ENCODE measurements at regions not wholly inside any gene's neighbourhood (a gene's known extent, or its start where the extent isn't known, plus 50 kb on each side); places are given as distances from the start of the nearest gene placed in this dataset.

GRCh38 chr2:118738106-118738505 lies 109.3 kb downstream of the EN1 start:
- DNase-seq: no peak

GRCh38 chr2:118737684-118738083 lies 109.8 kb downstream of the EN1 start:
- DNase-seq: peak; percentile 1

- no peak for DNase-seq
Observed at GRCh38 chr2:118732432-118732831, 115.0 kb downstream of the EN1 start.

- DNase-seq: no peak
Observed at GRCh38 chr2:118731413-118731812, 116.0 kb downstream of the EN1 start.

- DNase-seq: no peak
Observed at GRCh38 chr2:118730405-118730804, 117.0 kb downstream of the EN1 start.

- DNase-seq: peak; percentile 3
Observed at GRCh38 chr2:118729760-118730159, 117.7 kb downstream of the EN1 start.

GRCh38 chr2:118728984-118729383 lies 118.5 kb downstream of the EN1 start:
- no peak for DNase-seq

- DNase-seq: no peak
Observed at GRCh38 chr2:118726821-118727220, 120.6 kb downstream of the EN1 start.

GRCh38 chr2:118723394-118723793 lies 124.1 kb downstream of the EN1 start:
- no peak for DNase-seq

- no peak for DNase-seq
Observed at GRCh38 chr2:118722976-118723375, 124.5 kb downstream of the EN1 start.

- no peak for DNase-seq
Observed at GRCh38 chr2:118721817-118722551, 125.5 kb downstream of the EN1 start.

GRCh38 chr2:118720866-118721265 lies 126.6 kb downstream of the EN1 start:
- DNase-seq: no peak

GRCh38 chr2:118718921-118719320 lies 128.5 kb downstream of the EN1 start:
- no peak for DNase-seq

- DNase-seq: no peak
Observed at GRCh38 chr2:118716102-118716501, 131.3 kb downstream of the EN1 start.

- DNase-seq: no peak
Observed at GRCh38 chr2:118714118-118714517, 133.3 kb downstream of the EN1 start.

- no peak for DNase-seq
Observed at GRCh38 chr2:118711603-118712002, 135.8 kb downstream of the EN1 start.

GRCh38 chr2:118710481-118710880 lies 137.0 kb downstream of the EN1 start:
- no peak for DNase-seq

GRCh38 chr2:118709786-118710185 lies 137.7 kb downstream of the EN1 start:
- DNase-seq: no peak

- no peak for DNase-seq
Observed at GRCh38 chr2:118706844-118707243, 140.6 kb downstream of the EN1 start.

- DNase-seq: no peak
Observed at GRCh38 chr2:118706371-118706770, 141.1 kb downstream of the EN1 start.

GRCh38 chr2:118705032-118705431 lies 142.4 kb downstream of the EN1 start:
- no peak for DNase-seq

- no peak for DNase-seq
Observed at GRCh38 chr2:118699447-118700175, 147.8 kb downstream of the EN1 start.

- no peak for DNase-seq
Observed at GRCh38 chr2:118698564-118698963, 148.9 kb downstream of the EN1 start.

- no peak for DNase-seq
Observed at GRCh38 chr2:118697781-118698180, 149.7 kb downstream of the EN1 start.

Data from DMS79 (cell line).